HL-60 (cell line): ENCODE measurements at regions not wholly inside any gene's neighbourhood (a gene's known extent, or its start where the extent isn't known, plus 50 kb on each side); places are given as distances from the start of the nearest gene placed in this dataset.

ENCODE experiments used
- DNase-seq, 2 experiments: peaks; one replicate each; pipeline ENCODE4 v3.0.0-alpha.2; 2010 to 2020; ENCODE audit warnings: low read depth in 1 of 2, low spot score in 1 of 2
- H3K27ac ChIP-seq: fragments of 250-450 bp; sonication (Bioruptor Pico); replicated peaks from 2 replicates; pipeline ENCODE4 v1.5.1; 2020; ENCODE audit warnings: mild to moderate bottlenecking, moderate library complexity
- H3K27me3 ChIP-seq: fragments of 250-450 bp; sonication (Bioruptor Pico); 2 replicates; pipeline ENCODE4 v1.5.1; 2021; ENCODE audit warnings: mild to moderate bottlenecking, moderate library complexity; ENCODE audit not compliant: insufficient read depth, poor library complexity, severe bottlenecking
- H3K4me3 ChIP-seq: replicated peaks from 2 replicates; pipeline ENCODE4 v1.5.1; 2011; ENCODE audit warnings: mild to moderate bottlenecking, control low read depth, low read length; ENCODE audit not compliant: insufficient read depth
- GABPA ChIP-seq: IDR thresholded peaks from 2 replicates; pipeline ENCODE4 v1.6.1; 2012; ENCODE audit warnings: low read depth
- POLR2AphosphoS5 ChIP-seq: IDR thresholded peaks from 2 replicates; pipeline ENCODE4 v1.6.1; 2012; ENCODE audit warnings: low read depth
- SPI1 ChIP-seq: IDR thresholded peaks from 2 replicates; pipeline ENCODE4 v1.6.1; 2012; ENCODE audit warnings: low read depth, mild to moderate bottlenecking, borderline replicate concordance
- TF ChIP-seq, protein P1 (sequence below): IDR thresholded peaks from 2 replicates; pipeline ENCODE4 v1.6.1; 2012; ENCODE audit warnings: low read depth; ENCODE audit not compliant: insufficient replicate concordance
- TF ChIP-seq, protein P2 (sequence below): IDR thresholded peaks from one replicate; pipeline ENCODE4 v1.5.1; 2011; ENCODE audit warnings: low read length, control low read depth, inconsistent platforms; ENCODE audit not compliant: insufficient read depth

DNA sequence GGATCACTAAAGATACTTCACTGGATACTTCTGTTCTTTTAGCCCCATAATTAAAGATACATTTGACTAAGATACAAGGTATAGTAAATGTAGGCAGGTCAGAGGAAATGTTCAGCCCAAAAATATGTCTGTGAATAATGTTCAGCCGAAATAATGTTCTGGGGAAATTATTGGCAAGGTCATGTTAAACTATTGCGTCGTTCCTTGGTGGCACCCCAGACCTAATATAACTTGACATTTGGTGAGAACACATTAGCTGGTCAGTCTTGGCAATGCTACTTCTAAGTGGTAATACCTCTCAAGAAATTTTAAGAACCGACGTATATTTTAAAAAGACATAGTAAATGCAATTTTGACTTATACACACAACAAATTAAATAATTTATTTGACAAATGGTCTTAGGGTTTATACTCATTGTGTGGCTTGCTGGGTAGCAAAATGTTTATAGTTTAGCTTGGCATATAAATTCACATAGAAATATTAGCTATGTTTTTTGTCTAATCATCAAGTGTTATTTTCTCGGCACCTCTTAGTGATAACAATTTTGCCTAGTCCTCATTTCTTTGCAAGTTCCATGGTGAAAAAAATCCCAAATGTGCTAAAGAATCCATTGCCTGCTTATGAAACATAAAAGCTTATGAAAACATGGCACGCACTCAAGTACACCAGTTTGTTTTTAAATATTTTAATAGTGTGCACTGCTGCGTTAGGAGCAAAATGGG is 270.3 kb upstream of the NEBL start:
- Histone ChIP-seq H3K4me3 (no peak overlapping the region), H3K27me3 (no peaks in the 10 kb centered on the region), H3K27ac (no peak overlapping the region)
- TF ChIP-seq SPI1 = no peak
- TF ChIP-seq, protein P1, sequence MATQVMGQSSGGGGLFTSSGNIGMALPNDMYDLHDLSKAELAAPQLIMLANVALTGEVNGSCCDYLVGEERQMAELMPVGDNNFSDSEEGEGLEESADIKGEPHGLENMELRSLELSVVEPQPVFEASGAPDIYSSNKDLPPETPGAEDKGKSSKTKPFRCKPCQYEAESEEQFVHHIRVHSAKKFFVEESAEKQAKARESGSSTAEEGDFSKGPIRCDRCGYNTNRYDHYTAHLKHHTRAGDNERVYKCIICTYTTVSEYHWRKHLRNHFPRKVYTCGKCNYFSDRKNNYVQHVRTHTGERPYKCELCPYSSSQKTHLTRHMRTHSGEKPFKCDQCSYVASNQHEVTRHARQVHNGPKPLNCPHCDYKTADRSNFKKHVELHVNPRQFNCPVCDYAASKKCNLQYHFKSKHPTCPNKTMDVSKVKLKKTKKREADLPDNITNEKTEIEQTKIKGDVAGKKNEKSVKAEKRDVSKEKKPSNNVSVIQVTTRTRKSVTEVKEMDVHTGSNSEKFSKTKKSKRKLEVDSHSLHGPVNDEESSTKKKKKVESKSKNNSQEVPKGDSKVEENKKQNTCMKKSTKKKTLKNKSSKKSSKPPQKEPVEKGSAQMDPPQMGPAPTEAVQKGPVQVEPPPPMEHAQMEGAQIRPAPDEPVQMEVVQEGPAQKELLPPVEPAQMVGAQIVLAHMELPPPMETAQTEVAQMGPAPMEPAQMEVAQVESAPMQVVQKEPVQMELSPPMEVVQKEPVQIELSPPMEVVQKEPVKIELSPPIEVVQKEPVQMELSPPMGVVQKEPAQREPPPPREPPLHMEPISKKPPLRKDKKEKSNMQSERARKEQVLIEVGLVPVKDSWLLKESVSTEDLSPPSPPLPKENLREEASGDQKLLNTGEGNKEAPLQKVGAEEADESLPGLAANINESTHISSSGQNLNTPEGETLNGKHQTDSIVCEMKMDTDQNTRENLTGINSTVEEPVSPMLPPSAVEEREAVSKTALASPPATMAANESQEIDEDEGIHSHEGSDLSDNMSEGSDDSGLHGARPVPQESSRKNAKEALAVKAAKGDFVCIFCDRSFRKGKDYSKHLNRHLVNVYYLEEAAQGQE = no peak
- no peak for TF ChIP-seq GABPA
- TF ChIP-seq, protein P2, sequence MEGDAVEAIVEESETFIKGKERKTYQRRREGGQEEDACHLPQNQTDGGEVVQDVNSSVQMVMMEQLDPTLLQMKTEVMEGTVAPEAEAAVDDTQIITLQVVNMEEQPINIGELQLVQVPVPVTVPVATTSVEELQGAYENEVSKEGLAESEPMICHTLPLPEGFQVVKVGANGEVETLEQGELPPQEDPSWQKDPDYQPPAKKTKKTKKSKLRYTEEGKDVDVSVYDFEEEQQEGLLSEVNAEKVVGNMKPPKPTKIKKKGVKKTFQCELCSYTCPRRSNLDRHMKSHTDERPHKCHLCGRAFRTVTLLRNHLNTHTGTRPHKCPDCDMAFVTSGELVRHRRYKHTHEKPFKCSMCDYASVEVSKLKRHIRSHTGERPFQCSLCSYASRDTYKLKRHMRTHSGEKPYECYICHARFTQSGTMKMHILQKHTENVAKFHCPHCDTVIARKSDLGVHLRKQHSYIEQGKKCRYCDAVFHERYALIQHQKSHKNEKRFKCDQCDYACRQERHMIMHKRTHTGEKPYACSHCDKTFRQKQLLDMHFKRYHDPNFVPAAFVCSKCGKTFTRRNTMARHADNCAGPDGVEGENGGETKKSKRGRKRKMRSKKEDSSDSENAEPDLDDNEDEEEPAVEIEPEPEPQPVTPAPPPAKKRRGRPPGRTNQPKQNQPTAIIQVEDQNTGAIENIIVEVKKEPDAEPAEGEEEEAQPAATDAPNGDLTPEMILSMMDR = no peak
- no peak for TF ChIP-seq POLR2AphosphoS5
- no peak for DNase-seq

DNA sequence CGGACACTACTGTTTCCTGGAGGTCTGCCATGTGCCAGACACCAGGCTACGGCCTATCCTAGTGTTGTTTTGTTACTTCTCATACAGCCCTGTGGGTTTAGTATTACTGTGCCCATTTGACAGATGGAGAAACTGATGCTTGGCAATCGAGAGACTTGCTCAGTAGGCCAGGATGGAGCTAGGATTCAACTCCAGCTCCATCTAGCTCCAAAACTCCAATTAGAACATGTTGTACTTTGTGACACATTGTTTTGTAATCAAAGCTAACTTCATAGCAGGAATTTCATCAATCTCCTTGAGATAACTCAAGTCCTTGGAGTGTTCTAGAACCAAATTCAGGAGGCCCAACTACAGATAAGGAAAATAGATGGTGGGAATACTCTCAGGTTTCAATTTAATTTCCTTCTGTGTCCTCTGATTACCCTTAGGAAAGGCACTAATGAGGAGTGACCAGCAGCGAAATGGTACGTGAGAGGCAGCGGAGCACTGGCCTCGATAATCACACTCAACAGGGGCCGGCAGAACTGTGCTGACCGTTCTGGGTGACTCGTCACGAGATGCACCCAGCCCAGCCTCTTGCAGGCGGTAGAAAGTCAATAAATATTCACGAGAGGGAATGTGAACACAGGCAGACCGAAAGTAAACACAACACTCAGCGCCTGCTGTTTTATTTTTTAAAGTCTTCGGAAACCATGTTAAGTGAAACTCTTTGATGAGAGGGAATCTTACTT is 269.6 kb upstream of the NEBL start:
- no peak overlapping the region for H3K27ac ChIP-seq
- H3K27me3 ChIP-seq = no peaks in the 10 kb centered on the region
- DNase-seq = no peak
- TF ChIP-seq, protein P1 = no peak
- TF ChIP-seq, protein P2 = no peak
- TF ChIP-seq POLR2AphosphoS5 (no peak), SPI1 (no peak), GABPA (no peak)
- H3K4me3 ChIP-seq = no peak overlapping the region

DNA sequence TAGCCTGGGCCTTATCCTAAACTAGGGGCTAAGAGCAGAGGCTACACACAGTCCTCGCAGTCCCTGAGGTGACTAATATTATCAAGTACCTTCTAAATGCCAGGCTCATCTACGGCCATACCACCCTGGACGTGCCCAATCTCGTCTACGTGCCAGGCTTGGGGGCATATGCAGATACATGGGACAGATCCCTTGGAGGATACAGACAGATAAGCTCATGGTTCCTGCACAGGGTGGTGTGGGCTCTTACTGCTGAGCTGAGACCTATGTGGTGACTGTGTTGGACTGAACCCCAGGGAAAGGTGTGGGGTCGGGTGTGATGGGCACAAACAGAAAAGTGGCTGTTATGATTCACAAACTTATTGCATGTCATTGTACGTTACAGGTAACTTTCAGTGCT is 268.4 kb upstream of the NEBL start:
- no peak overlapping the region for H3K4me3 ChIP-seq
- H3K27me3 ChIP-seq = no peaks in the 10 kb centered on the region
- TF ChIP-seq POLR2AphosphoS5 (no peak), SPI1 (no peak), GABPA (no peak)
- TF ChIP-seq, protein P2 = no peak
- TF ChIP-seq, protein P1 = no peak
- DNase-seq = no peak
- H3K27ac ChIP-seq = no peak overlapping the region
